Right lobe of liver (tissue), 6 donors: ENCODE measurements at regions not wholly inside any gene's neighbourhood (a gene's known extent, or its start where the extent isn't known, plus 50 kb on each side); places are given as distances from the start of the nearest gene placed in this dataset.

ENCODE experiments used
- ATAC-seq, 4 donors: fragments of 200-7000 bp; cut with Tn5 transposase; one replicate each; pipeline ENCODE4 v1.9.1; 2020; ENCODE audit warnings: mild to moderate bottlenecking in 4 of 4, moderate library complexity in 4 of 4
- DNase-seq, 3 donors: peaks; one replicate each; pipeline ENCODE4 v3.0.0-alpha.2; 2020
- H3K27ac ChIP-seq, 3 donors: fragments of 200-600 bp; one replicate each; pipeline ENCODE4 v1.8.0; 2022
- H3K27me3 ChIP-seq, 2 donors: fragments of 200-600 bp; one replicate each; pipeline ENCODE4 v1.8.0; 2022
- H3K36me3 ChIP-seq, 4 donors: fragments of 200-600 bp; sonication (generic) in 1 of 4; one replicate each; pipeline versions ENCODE4 v1.5.1 to v1.8.0; 2017 to 2022; ENCODE audit warnings: control low read depth in 1 of 4
- H3K4me1 ChIP-seq, 4 donors: fragments of 200-600 bp; sonication (generic) in 1 of 4; one replicate each; pipeline versions ENCODE4 v1.5.1 to v1.8.0; 2017 to 2022; ENCODE audit warnings: control low read depth in 1 of 4
- H3K4me3 ChIP-seq, 3 donors: fragments of 200-600 bp; one replicate each; pipeline ENCODE4 v1.8.0; 2022
- H3K9me3 ChIP-seq, 4 donors: fragments of 200-600 bp; sonication (generic) in 1 of 4; one replicate each; pipeline versions ENCODE4 v1.5.1 to v1.8.0; 2017 to 2022; ENCODE audit warnings: control low read depth in 1 of 4
- POLR2A ChIP-seq: fragments of 450-650 bp; IDR thresholded peaks from one replicate; pipeline ENCODE4 v1.6.1; 2017; ENCODE audit warnings: antibody characterized with exemption, mild to moderate bottlenecking
- WGBS: methylation state at CpG from one replicate; pipeline ENCODE4 v1.1.6; 2018; ENCODE audit warnings: low coverage, low lambda C conversion rate; ENCODE audit not compliant: insufficient coverage; ENCODE audit errors: missing lambda C conversion rate; 5-methylcytosine and 5-hydroxymethylcytosine counted together
- intact Hi-C, 2 donors: fragments of 100-400 bp; cut with DNase I; formaldehyde crosslinking; loops; one replicate each; pipeline versions ENCODE4 v1.11.2 to v1.14.1; 2022
- TF ChIP-seq, protein P1 (sequence below), 4 donors: fragments of 200-600 bp in 3 of 4; fragments of 450-650 bp in 1 of 4; IDR thresholded peaks; one replicate each; pipeline versions ENCODE4 v1.5.1 to v1.8.0; 2016 to 2022; ENCODE audit warnings: antibody characterized with exemption in 4 of 4, mild to moderate bottlenecking in 2 of 4
- donor health status: DM: no; HTN: yes; CAD: no.
- donor health status: DM: no; HTN: no; CAD: no.
- donor health status: DM: no; HTN: no; CAD: no.
- donor health status: DM: no; HTN: yes; CAD: no.
- donor health status: DM: no; HTN: yes; CAD: no.

DNA sequence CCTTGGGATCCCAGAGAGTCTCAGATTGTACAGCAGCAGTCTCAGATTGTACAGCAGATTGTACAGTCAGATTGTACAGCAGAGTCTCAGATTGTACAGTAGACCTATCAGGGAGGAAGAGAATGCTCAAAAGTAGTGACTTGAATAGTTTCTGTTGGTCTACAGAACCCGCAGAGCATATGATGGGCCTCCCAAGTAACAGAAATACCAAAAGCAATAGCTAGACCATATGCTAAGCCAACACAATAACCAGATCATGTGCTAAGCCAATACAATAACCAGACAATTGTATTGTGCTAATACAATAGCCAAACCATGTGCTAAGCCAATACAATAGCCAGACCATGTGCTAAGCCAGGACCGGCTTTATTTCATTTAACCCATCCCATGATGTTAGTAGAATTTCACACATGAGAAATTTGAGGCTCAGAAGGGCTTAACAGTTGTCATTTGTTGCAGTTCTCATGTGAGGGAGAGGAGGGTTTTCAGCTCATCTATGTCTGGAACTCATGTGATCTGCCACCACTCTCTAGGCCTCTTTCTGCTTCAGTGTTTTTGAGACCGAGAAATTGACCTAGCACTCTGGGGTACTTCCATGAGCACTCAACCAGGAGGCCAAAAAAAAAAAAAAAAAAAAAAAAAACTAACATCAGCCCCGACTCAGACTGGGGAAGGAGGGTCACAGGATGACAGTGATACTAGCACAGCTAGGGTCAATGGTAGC, 144.0 kb downstream of the SOX9 start:
- Histone ChIP-seq H3K27me3 (peaks cover 0 to 3% of the 10 kb centered on the region in 2 donors), H3K9me3 (no peaks in the 10 kb centered on the region), H3K4me3 (no peak overlapping the region), H3K4me1 (no peaks in the 10 kb centered on the region), H3K36me3 (no peaks in the 10 kb centered on the region), H3K27ac (no peak overlapping the region)
- WGBS: 51% methylated on average over 3 of the region's 4 CpGs
- intact Hi-C loops: no loop called here
- DNase-seq (no peak), ATAC-seq (no peak)
- TF ChIP-seq, protein P1, sequence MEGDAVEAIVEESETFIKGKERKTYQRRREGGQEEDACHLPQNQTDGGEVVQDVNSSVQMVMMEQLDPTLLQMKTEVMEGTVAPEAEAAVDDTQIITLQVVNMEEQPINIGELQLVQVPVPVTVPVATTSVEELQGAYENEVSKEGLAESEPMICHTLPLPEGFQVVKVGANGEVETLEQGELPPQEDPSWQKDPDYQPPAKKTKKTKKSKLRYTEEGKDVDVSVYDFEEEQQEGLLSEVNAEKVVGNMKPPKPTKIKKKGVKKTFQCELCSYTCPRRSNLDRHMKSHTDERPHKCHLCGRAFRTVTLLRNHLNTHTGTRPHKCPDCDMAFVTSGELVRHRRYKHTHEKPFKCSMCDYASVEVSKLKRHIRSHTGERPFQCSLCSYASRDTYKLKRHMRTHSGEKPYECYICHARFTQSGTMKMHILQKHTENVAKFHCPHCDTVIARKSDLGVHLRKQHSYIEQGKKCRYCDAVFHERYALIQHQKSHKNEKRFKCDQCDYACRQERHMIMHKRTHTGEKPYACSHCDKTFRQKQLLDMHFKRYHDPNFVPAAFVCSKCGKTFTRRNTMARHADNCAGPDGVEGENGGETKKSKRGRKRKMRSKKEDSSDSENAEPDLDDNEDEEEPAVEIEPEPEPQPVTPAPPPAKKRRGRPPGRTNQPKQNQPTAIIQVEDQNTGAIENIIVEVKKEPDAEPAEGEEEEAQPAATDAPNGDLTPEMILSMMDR (IDR thresholded peaks at IDR 0.05): no peak
- no peak for TF ChIP-seq POLR2A

DNA sequence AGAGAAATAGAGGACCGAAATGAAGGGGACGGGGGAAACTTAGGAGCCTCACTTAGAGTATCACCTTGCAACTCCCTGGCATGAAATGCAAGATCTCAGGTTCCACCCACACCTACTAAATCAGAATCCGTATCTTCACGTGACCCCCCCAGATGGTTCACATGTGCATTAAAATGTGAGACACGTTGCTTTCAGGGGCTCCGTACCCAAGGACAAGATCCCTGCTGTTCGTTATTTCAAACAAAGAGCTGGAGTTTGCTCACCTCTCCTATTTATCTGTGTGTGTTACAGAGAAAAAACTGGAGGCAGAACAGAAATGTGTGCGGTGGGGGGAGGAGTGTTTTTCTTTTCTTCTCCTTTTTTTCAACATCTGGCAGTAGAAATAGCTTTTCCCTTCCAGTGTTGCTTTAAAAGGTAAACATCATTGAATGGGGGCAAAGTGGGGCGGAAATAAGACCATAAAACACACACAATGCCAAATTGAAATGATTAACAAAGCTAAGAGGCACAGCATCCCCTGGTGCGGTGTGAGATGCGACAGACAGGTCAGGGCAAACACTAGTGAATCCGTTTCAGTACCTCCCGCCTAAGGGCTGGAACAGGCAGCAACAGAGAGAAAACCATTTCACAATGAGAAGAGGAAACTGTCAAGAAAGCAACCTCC, 145.4 kb downstream of the SOX9 start:
- H3K27ac ChIP-seq: no peak overlapping the region
- no peak for ATAC-seq
- no peak for DNase-seq

DNA sequence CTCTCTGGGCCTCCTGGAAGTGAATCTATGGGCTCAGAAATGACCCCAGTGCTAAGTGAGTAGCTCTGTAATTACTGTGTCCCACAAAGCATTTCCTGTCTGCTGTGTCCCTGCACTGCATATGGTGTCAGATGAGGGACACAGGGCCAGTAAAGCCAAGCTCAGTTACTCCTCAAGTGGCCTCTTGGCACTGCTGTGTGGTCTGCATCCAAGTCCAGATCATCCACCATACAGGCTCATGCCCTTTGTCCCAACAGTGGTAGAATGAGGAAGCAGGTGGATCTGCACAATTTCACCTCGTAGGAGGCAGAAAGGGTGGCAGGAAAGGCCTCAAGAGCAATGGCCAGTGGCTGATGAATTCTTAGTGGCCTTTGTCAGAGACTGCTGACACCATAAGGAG, 146.8 kb downstream of the SOX9 start:
- Histone ChIP-seq H3K4me1 (no peaks in the 10 kb centered on the region), H3K9me3 (no peaks in the 10 kb centered on the region), H3K27me3 (no peaks in the 10 kb centered on the region), H3K27ac (no peak overlapping the region), H3K36me3 (no peaks in the 10 kb centered on the region), H3K4me3 (no peak overlapping the region)
- DNase-seq: no peak
- WGBS: 0% methylated on average over 1 of the region's 1 CpG
- TF ChIP-seq POLR2A: no peak
- TF ChIP-seq, protein P1 (IDR thresholded peaks at IDR 0.05): no peak
- intact Hi-C loops: no loop called here
- ATAC-seq: no peak

More for the DNA sequence above, 145.4 kb downstream of the SOX9 start:
- no peaks in the 10 kb centered on the region for H3K4me1 ChIP-seq
- no peaks in the 10 kb centered on the region for H3K27me3 ChIP-seq
- H3K4me3 ChIP-seq: no peak overlapping the region
- no peak for TF ChIP-seq POLR2A
- TF ChIP-seq, protein P1 (IDR thresholded peaks at IDR 0.05): no peak
- H3K36me3 ChIP-seq: no peaks in the 10 kb centered on the region
- intact Hi-C loops: no loop called here
- WGBS: 16% methylated on average over 13 of the region's 13 CpGs
- no peaks in the 10 kb centered on the region for H3K9me3 ChIP-seq

DNA sequence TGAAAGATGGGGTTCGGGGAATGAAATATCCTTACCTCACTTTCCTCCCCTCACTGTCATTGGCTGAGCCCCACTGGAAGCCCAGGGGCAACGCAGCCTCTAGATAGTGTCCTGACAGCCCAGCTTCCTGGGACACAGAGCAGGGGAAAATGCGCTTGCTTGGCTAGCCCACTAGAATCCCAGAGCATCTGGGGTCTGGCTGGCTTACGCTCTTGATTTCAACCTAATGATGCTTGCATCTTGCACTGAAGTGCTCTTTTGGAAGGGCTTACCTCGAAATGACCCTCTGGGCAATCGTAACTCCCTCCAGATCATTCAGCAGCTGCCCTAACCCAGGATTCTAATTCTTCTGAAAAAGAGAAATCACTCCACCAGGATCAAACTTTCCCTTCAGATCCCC, 147.6 kb downstream of the SOX9 start:
- no peak for ATAC-seq

More for the DNA sequence above, 147.6 kb downstream of the SOX9 start:
- Histone ChIP-seq H3K36me3 (no peaks in the 10 kb centered on the region), H3K27me3 (no peaks in the 10 kb centered on the region), H3K9me3 (no peaks in the 10 kb centered on the region), H3K4me3 (no peak overlapping the region), H3K4me1 (no peaks in the 10 kb centered on the region), H3K27ac (no peak overlapping the region)
- WGBS: 48% methylated on average over 4 of the region's 6 CpGs
- no peak for DNase-seq
- intact Hi-C loops: no loop called here
- TF ChIP-seq, protein P1 (IDR thresholded peaks at IDR 0.05): no peak
- TF ChIP-seq POLR2A: no peak
